T-helper 1 cell treated with Interleukin-12 subunit alpha and Interleukin-12 subunit beta and Interleukin-4 antibody, amounts not matched to agents 30 ng/mL and 1 ng/mL, for 36 hours (primary cell): ENCODE measurements at regions not wholly inside any gene's neighbourhood (a gene's known extent, or its start where the extent isn't known, plus 50 kb on each side); places are given as distances from the start of the nearest gene placed in this dataset.

Experiments used
- intact Hi-C: fragments of 100-400 bp; cut with micrococcal nuclease; formaldehyde crosslinking; loops from one replicate; pipeline ENCODE4 v1.15.1; 2024

GRCh38 chr4:35201403-35201802 lies 1042.9 kb downstream of the ARAP2 start:
- intact Hi-C loops = no loop called here

GRCh38 chr4:35216636-35217035 lies 1027.7 kb downstream of the ARAP2 start:
- intact Hi-C loops = no loop called here

GRCh38 chr4:35217331-35217730 lies 1027.0 kb downstream of the ARAP2 start:
- intact Hi-C loops = no loop called here

- intact Hi-C loops = no loop called here
Measured at GRCh38 chr4:35228313-35228712, 1016.0 kb downstream of the ARAP2 start.

GRCh38 chr4:35229021-35229420 lies 1015.3 kb downstream of the ARAP2 start:
- intact Hi-C loops = no loop called here

DNA sequence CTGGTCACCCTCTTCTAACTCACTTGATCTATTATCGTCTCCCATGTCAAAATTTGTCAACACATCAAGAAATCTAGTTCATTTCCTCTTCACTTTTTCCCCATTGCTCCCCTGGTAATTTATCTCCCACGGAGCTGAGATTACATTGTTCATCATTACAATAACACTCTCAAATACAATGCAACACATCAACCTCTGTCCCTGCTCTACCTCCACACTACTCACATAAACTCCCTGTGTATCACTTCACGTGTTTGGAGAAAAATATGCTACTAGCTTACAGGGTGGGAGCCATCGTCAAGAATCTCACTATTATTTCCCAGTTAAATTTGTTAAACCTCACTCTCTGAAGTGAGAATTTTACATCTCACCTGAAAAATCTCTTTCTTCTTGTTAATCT lies 1006.4 kb downstream of the ARAP2 start:
- intact Hi-C loops = loop anchor here (1.0 kb wide), 1 partner anchor 7 kb away; no protein-coding TSS in a partner anchor

DNA sequence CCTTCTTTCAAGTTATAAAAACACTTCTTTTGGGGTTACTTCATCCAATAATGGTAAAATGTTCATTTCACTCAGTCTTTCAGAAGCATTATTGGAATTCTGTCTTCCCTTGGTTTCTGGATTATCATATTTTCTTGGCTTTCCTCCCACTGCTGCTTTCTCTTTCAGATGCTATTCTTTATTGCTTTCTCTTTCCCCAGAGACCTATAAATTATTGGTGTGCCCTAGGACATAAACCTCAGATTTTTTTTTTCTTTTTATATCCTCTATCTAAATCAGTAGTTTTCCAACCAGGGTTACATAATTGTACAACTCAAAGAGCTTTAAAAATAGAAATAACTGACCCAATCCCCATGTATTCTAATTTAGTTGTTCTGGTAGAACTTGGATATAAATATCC lies 1005.5 kb downstream of the ARAP2 start:
- intact Hi-C loops = no loop called here

DNA sequence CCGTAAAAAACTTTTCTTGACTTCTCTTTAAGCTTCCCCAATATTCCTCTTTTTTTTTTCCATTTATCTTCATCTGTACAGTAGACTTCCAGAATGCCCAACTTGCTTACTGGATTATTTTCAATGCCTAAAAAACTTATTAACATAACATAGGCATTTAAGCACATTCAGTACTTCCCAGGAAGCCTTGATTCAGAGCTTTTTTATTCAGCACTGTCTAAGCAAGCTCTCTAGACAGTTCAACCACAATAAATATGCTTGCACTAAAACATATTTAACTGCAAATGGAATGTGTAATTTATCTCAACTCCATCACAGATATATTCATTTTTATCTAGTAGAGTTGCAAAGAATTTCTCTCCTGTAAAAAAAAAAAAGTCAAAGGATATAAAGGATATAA lies 997.8 kb downstream of the ARAP2 start:
- intact Hi-C loops = no loop called here

GRCh38 chr4:35247047-35247446 lies 997.3 kb downstream of the ARAP2 start:
- intact Hi-C loops = no loop called here

DNA sequence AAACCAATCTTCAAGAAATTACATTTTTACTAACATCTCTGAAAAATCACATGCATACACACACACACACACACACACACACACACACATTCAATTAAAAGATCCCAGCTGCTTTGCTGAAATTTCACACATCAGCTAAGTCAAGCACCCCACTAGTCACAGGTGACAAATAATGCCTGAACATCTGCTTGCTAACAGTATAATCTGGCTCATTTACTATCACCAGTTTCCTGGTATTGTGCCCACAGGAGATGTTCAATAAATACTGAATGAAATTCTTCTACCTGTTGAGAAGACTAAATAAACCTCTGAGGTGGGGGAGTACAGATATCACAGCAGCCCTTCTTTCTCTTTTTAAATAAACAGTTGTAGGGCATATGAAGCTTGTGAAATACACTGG lies 994.0 kb downstream of the ARAP2 start:
- intact Hi-C loops = no loop called here

GRCh38 chr4:35250761-35251160 lies 993.6 kb downstream of the ARAP2 start:
- intact Hi-C loops = no loop called here

DNA sequence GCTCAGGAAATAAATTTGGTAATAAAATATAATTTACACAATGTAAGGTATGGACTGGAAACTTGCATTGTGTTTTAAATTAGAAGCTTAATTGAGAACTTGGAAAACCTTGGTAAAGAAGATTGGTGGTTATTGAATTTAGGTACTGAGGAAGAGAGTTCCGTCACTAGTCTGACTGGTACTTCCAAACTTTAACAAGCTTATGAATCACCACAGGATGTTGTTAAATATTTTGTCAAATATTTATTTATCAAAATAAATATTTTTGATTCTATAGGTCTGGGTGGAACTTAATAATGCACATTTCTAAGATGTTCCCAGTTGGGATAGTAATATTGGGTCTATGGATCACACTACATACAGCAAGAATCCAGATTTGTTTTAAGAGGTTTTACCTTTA lies 992.2 kb downstream of the ARAP2 start:
- intact Hi-C loops = no loop called here

GRCh38 chr4:35252866-35253265 lies 991.4 kb downstream of the ARAP2 start:
- intact Hi-C loops = no loop called here

- intact Hi-C loops = no loop called here
Measured at GRCh38 chr4:35253331-35253730, 991.0 kb downstream of the ARAP2 start.

- intact Hi-C loops = no loop called here
Measured at GRCh38 chr4:35286434-35286833, 957.9 kb downstream of the ARAP2 start.

DNA sequence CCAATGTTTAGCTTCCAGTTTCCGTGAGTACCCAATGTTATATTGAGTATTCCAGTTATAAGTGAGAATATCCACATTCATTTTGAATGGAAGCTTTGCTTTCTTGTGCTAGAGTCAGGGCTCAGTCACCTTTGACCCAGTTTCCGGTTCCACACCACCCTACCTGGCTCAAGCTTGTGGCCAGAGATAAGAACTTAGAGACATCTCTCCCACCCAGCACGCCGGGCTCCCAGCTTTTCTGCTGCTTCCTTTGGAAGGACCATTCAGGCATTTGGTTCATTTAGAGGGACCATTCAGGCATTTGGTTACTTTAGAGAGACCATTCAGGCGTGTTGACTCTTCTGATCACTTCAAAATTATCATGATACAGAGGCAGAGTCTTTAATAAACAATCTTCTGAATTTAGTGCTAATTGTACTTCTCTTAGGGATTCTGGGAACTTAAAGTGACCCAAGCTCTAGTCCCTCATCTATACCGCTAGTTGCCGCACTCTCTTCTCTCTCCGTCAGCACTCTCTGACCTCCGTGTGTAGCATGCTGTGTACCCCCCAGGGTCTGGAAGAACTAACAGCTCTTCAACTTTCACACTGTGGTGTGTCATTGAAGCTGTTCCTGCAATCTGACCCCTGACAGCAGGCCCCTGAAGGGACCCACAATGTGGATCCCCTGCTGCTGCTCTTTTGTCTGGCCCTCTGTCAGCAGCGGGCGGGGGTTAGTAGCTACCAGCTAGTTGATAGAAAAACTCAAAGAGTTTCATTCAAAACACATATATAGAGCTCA lies 943.1 kb downstream of the ARAP2 start:
- intact Hi-C loops = no loop called here

DNA sequence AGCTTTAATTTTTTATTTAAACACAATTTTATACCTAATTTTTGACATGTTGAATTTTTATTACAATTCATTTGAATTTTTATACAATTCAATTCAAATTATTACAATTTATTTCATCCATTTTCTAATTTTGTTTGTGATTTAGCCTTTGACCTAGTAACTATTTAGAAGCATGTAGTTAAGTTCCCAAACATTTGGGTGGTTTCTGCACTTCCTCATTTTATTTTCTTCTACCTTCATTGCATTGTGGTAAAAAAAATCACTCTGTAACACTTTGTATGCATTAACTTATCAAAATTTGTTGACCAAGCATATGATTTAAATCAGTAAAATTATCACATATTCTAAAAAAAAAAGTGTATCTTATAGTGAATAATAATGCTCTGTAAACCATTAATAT lies 928.9 kb downstream of the ARAP2 start:
- intact Hi-C loops = no loop called here

DNA sequence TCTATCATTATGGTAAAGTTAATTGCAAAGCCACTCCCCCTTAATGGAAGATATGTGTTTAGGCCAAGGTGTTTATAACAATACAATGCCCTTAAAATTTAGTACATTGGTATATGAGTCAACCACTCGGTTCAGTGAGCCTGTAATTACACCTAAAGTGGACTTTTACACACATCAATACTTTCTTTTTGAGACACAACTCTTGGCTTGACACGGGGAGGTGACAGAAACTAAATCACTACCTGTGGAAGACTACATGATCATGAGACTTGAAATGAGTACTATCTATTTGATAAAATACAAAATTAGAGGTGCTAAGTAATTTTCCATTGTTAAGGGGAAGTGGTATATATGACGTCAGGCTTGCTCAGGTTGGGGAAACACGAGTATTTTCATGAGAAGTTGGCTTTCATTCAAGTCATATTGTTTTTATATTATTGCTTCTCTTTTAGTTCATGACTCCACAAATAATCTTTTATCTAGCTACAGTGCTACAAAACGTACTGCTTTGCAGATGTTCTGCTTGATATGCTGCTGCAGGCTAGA lies 918.3 kb downstream of the ARAP2 start:
- intact Hi-C loops = no loop called here

GRCh38 chr4:35342833-35343232 lies 901.5 kb downstream of the ARAP2 start:
- intact Hi-C loops = no loop called here

DNA sequence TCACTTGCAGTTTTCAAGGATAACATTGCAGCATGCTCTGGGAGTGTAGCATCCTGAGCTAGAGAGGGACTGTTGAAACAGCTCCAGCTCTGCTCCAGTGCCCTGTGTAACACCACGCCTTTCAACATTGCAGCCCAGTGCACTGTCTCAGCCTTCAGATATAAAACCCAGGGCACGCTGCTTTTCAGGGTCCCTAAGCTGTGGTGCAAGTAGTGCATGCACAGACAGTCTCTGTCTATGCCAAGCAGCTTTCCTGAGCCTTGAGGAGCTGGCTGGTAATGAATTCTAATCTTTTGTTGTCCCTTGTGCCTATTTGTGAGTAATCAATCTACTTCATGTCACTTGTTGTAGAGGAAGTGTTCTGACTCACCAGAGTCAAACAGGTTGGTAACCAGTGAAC lies 897.0 kb downstream of the ARAP2 start:
- intact Hi-C loops = no loop called here

DNA sequence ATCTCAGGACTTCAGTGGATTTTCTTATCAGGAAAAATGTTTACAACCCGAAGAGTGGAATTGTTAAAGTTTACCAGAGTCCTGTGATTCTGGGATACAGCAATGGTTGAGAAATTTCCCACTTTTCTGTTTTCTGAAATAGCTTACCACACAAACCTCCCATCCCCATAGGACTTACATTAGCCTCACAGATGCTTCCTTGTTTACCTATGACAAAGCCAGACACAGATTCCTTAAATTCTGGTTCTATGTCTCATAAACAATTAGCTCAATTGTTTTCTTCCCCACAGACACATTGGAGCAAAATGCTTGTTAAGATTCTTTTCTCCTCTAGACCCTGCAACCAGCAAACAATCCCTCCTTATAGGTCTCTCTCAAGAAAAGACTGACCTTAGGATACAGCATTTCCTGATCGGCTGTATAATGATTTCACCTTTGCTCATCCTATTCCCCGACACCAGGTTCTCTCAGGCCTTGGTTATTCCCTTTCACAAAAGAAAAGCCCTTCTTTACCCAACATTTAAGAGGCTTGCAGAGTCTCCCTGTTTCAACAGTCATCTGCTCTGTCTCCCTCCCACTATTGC lies 886.2 kb downstream of the ARAP2 start:
- intact Hi-C loops = no loop called here

DNA sequence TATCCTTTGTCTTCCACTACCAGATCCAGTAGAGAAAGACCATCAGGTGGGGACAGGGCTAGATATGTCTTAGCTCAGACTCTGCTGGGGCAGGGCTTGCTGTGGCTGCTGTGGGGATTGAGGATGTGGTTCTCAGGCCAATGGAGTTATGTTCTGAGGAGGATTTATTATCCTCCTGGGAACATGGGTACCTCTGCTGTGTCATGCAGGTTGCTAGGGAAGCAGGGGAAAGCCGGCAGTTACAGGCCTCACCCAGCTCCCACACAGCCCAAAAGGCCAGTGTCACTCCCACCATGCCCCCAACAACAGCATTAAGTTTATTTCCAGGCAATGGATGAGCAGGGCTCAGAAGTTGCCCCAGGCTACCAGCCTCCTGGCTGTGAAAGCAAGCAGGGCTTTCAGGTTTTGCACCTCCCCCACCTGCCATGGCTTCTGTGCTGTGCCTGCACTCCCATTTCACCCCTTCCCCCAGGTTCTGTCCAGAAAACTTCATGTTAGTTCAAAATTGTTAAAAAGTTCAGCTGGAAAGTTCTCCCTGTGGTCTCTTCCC lies 879.9 kb downstream of the ARAP2 start:
- intact Hi-C loops = no loop called here

GRCh38 chr4:35365186-35365585 lies 879.1 kb downstream of the ARAP2 start:
- intact Hi-C loops = no loop called here
